ENCODE measurements at regions not wholly inside any gene's neighbourhood (a gene's known extent, or its start where the extent isn't known, plus 50 kb on each side); places are given as distances from the start of the nearest gene placed in this dataset.

GRCh38 chr10:35704401-35704800 lies 62.3 kb upstream of the FZD8 start:
- Mint-ChIP-seq H3K9me3 (peaks cover 12% of the 10 kb centered on the region), H3K4me1 (ENCODE audit: low read depth) (no peaks in the 10 kb centered on the region), H3K4me3 (no peak overlapping the region), H3K27me3 (ENCODE audit: low read depth) (no peaks in the 10 kb centered on the region), H3K36me3 (ENCODE audit: insufficient read depth) (no peaks in the 10 kb centered on the region)
- DNase-seq (no peak), ATAC-seq (no peak)

DNA sequence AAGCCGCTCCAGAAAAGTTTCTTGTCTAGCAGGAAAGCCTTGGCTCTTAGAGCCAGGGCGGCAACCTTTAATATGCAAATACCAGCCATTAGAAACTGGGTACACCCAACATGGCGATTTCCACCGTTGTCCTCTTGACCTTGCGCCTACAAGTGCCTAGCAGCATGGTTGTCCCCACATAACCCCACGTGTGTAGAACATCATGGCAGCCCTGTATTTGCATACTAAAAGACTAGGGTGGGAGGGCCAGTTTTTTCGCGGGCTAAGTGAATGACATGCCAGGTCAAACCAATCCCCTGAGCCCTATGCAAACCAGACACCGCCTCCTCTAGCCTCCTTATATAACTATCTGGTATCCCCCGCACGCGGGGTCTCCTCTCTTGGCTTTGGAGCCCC lies 58.4 kb upstream of the FZD8 start:
- no peak for ATAC-seq
- DNase-seq = no peak
- H3K27me3 Mint-ChIP-seq (ENCODE audit: low read depth) = no peaks in the 10 kb centered on the region
- no peaks in the 10 kb centered on the region for H3K9me3 Mint-ChIP-seq
- no peaks in the 10 kb centered on the region for H3K4me1 Mint-ChIP-seq (ENCODE audit: low read depth)
- no peaks in the 10 kb centered on the region for H3K36me3 Mint-ChIP-seq (ENCODE audit: insufficient read depth)
- H3K4me3 Mint-ChIP-seq = no peak overlapping the region

GRCh38 chr10:35699848-35700486 lies 57.9 kb upstream of the FZD8 start:
- Mint-ChIP-seq H3K4me3 (no peak overlapping the region), H3K4me1 (ENCODE audit: low read depth) (no peaks in the 10 kb centered on the region), H3K9me3 (no peaks in the 10 kb centered on the region), H3K27me3 (ENCODE audit: low read depth) (no peaks in the 10 kb centered on the region), H3K36me3 (ENCODE audit: insufficient read depth) (no peaks in the 10 kb centered on the region)
- DNase-seq = no peak
- ATAC-seq = no peak

GRCh38 chr10:35696392-35697287 lies 54.5 kb upstream of the FZD8 start:
- no peaks in the 10 kb centered on the region for H3K27me3 Mint-ChIP-seq (ENCODE audit: low read depth)
- DNase-seq = no peak
- no peak for ATAC-seq
- H3K36me3 Mint-ChIP-seq (ENCODE audit: insufficient read depth) = no peaks in the 10 kb centered on the region
- no peaks in the 10 kb centered on the region for H3K4me1 Mint-ChIP-seq (ENCODE audit: low read depth)
- no peaks in the 10 kb centered on the region for H3K9me3 Mint-ChIP-seq
- H3K4me3 Mint-ChIP-seq = no peak overlapping the region

- no peaks in the 10 kb centered on the region for H3K4me1 Mint-ChIP-seq (ENCODE audit: low read depth)
- ATAC-seq (no peak), DNase-seq (no peak)
- no peaks in the 10 kb centered on the region for H3K9me3 Mint-ChIP-seq
- H3K4me3 Mint-ChIP-seq = no peak overlapping the region
- no peaks in the 10 kb centered on the region for H3K36me3 Mint-ChIP-seq (ENCODE audit: insufficient read depth)
- H3K27me3 Mint-ChIP-seq (ENCODE audit: low read depth) = no peaks in the 10 kb centered on the region
Observed at GRCh38 chr10:35693800-35694199, 51.7 kb upstream of the FZD8 start.
